ENCODE measurements at regions not wholly inside any gene's neighbourhood (a gene's known extent, or its start where the extent isn't known, plus 50 kb on each side); places are given as distances from the start of the nearest gene placed in this dataset.
"Not testable (repeated sequence)": the region's sequence is repeated elsewhere in the genome, so short reads cannot be mapped to it uniquely, and the experiment has no call there.

DNA sequence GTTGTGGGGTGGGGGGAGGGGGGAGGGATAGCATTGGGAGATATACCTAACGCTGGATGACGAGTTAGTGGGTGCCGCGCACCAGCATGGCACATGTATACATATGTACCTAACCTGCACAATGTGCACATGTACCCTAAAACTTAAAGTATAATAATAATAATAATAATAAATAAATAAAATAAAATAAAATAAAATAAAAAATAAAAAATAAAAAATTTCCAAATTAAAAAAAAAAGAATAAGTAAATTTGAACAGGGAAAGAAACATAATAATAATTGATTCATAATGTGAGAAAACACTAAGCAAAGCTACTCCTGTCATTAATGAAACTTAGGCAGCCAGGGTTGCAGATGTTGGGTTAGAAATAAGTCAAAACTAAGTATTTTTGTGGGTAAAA is 863.2 kb upstream of the CDH10 start:
- TF ChIP-seq, protein P1, sequence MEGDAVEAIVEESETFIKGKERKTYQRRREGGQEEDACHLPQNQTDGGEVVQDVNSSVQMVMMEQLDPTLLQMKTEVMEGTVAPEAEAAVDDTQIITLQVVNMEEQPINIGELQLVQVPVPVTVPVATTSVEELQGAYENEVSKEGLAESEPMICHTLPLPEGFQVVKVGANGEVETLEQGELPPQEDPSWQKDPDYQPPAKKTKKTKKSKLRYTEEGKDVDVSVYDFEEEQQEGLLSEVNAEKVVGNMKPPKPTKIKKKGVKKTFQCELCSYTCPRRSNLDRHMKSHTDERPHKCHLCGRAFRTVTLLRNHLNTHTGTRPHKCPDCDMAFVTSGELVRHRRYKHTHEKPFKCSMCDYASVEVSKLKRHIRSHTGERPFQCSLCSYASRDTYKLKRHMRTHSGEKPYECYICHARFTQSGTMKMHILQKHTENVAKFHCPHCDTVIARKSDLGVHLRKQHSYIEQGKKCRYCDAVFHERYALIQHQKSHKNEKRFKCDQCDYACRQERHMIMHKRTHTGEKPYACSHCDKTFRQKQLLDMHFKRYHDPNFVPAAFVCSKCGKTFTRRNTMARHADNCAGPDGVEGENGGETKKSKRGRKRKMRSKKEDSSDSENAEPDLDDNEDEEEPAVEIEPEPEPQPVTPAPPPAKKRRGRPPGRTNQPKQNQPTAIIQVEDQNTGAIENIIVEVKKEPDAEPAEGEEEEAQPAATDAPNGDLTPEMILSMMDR (IDR thresholded peaks at IDR 0.05; ENCODE audit: control extremely low read depth in 1 of 3, insufficient read depth in 1 of 3, low read depth in 1 of 3, low read length in 3 of 3): not testable (repeated sequence)
- TF ChIP-seq HDAC2 (IDR thresholded peaks at IDR 0.05; ENCODE audit: borderline replicate concordance in 1 of 2, low read depth in 2 of 2, low read length in 2 of 2); SIX5 (IDR thresholded peaks at IDR 0.05; ENCODE audit: low read depth, low read length); POLR2AphosphoS5 (IDR thresholded peaks at IDR 0.05; ENCODE audit: low read depth, low read length); CBX8 (IDR thresholded peaks at IDR 0.05; ENCODE audit: borderline replicate concordance, low read depth, low read length); EP300 (IDR thresholded peaks at IDR 0.05; ENCODE audit: borderline replicate concordance in 1 of 2, low read depth in 2 of 2, low read length in 2 of 2); FOSL1 (IDR thresholded peaks at IDR 0.05; ENCODE audit: insufficient read depth, low read depth, low read length); POLR2A (IDR thresholded peaks at IDR 0.05; ENCODE audit: control extremely low read depth in 1 of 2, low read depth in 2 of 2, low read length in 2 of 2): not testable (repeated sequence)

All from H1 (cell line).